ENCODE measurements at regions not wholly inside any gene's neighbourhood (a gene's known extent, or its start where the extent isn't known, plus 50 kb on each side); places are given as distances from the start of the nearest gene placed in this dataset.

DNA sequence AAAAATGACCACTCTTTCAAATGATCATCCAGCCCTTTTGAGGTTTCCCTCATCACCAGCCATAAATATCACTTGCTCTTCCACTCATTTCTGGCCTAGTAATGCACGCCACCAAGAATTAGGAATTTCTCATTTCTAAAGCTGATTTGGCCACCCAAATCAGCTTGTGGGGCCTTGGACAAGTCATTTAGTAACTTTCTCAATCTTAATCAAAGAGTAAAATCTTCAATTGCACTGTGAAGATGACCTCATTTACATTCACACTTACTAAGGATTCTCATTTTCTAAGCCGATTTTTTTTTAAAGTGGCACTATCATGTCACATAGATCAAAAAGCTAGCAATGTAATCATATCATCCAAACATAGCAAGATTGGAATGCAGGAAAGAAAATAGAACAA is 150.0 kb upstream of the HHIP start:
- no peak for TF ChIP-seq ARNTL (CRISPR knock-in tag; IDR thresholded peaks at IDR 0.05; ENCODE audit: borderline replicate concordance, low read depth)
- TF ChIP-seq, protein P1, sequence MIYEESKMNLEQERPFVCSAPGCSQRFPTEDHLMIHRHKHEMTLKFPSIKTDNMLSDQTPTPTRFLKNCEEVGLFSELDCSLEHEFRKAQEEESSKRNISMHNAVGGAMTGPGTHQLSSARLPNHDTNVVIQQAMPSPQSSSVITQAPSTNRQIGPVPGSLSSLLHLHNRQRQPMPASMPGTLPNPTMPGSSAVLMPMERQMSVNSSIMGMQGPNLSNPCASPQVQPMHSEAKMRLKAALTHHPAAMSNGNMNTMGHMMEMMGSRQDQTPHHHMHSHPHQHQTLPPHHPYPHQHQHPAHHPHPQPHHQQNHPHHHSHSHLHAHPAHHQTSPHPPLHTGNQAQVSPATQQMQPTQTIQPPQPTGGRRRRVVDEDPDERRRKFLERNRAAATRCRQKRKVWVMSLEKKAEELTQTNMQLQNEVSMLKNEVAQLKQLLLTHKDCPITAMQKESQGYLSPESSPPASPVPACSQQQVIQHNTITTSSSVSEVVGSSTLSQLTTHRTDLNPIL (CRISPR knock-in tag; IDR thresholded peaks at IDR 0.05; ENCODE audit: low read depth) = no peak
- TF ChIP-seq CSDC2 (CRISPR knock-in tag; IDR thresholded peaks at IDR 0.05) = no peak
- TF ChIP-seq SNAI2 (CRISPR knock-in tag; IDR thresholded peaks at IDR 0.05) = no peak
- TF ChIP-seq RARB (CRISPR knock-in tag; IDR thresholded peaks at IDR 0.05) = no peak
- no peak for TF ChIP-seq ZNF565 (CRISPR knock-in tag; conservative IDR thresholded peaks at IDR 0.05; ENCODE audit: low read depth)
- TF ChIP-seq, protein P2, sequence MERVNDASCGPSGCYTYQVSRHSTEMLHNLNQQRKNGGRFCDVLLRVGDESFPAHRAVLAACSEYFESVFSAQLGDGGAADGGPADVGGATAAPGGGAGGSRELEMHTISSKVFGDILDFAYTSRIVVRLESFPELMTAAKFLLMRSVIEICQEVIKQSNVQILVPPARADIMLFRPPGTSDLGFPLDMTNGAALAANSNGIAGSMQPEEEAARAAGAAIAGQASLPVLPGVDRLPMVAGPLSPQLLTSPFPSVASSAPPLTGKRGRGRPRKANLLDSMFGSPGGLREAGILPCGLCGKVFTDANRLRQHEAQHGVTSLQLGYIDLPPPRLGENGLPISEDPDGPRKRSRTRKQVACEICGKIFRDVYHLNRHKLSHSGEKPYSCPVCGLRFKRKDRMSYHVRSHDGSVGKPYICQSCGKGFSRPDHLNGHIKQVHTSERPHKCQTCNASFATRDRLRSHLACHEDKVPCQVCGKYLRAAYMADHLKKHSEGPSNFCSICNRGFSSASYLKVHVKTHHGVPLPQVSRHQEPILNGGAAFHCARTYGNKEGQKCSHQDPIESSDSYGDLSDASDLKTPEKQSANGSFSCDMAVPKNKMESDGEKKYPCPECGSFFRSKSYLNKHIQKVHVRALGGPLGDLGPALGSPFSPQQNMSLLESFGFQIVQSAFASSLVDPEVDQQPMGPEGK (CRISPR knock-in tag; IDR thresholded peaks at IDR 0.05; ENCODE audit: borderline replicate concordance) = no peak
- no peak for TF ChIP-seq ZFP3 (CRISPR knock-in tag; IDR thresholded peaks at IDR 0.05)
- no peak for TF ChIP-seq TOX (CRISPR knock-in tag; IDR thresholded peaks at IDR 0.05; ENCODE audit: borderline replicate concordance)
- no peak for TF ChIP-seq ZNF70 (CRISPR knock-in tag; IDR thresholded peaks at IDR 0.05)
- no peak for TF ChIP-seq ZC3H10 (CRISPR knock-in tag; IDR thresholded peaks at IDR 0.05)
- TF ChIP-seq ZFP30 (CRISPR knock-in tag; IDR thresholded peaks at IDR 0.05) = no peak
- TF ChIP-seq, protein P3, sequence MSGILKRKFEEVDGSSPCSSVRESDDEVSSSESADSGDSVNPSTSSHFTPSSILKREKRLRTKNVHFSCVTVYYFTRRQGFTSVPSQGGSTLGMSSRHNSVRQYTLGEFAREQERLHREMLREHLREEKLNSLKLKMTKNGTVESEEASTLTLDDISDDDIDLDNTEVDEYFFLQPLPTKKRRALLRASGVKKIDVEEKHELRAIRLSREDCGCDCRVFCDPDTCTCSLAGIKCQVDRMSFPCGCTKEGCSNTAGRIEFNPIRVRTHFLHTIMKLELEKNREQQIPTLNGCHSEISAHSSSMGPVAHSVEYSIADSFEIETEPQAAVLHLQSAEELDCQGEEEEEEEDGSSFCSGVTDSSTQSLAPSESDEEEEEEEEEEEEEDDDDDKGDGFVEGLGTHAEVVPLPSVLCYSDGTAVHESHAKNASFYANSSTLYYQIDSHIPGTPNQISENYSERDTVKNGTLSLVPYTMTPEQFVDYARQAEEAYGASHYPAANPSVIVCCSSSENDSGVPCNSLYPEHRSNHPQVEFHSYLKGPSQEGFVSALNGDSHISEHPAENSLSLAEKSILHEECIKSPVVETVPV (CRISPR knock-in tag; IDR thresholded peaks at IDR 0.05) = no peak
- no peak for TF ChIP-seq TCF4 (CRISPR knock-in tag; IDR thresholded peaks at IDR 0.05; ENCODE audit: borderline replicate concordance)
- TF ChIP-seq, protein P4, sequence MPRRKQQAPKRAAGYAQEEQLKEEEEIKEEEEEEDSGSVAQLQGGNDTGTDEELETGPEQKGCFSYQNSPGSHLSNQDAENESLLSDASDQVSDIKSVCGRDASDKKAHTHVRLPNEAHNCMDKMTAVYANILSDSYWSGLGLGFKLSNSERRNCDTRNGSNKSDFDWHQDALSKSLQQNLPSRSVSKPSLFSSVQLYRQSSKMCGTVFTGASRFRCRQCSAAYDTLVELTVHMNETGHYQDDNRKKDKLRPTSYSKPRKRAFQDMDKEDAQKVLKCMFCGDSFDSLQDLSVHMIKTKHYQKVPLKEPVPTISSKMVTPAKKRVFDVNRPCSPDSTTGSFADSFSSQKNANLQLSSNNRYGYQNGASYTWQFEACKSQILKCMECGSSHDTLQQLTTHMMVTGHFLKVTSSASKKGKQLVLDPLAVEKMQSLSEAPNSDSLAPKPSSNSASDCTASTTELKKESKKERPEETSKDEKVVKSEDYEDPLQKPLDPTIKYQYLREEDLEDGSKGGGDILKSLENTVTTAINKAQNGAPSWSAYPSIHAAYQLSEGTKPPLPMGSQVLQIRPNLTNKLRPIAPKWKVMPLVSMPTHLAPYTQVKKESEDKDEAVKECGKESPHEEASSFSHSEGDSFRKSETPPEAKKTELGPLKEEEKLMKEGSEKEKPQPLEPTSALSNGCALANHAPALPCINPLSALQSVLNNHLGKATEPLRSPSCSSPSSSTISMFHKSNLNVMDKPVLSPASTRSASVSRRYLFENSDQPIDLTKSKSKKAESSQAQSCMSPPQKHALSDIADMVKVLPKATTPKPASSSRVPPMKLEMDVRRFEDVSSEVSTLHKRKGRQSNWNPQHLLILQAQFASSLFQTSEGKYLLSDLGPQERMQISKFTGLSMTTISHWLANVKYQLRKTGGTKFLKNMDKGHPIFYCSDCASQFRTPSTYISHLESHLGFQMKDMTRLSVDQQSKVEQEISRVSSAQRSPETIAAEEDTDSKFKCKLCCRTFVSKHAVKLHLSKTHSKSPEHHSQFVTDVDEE (CRISPR knock-in tag; IDR thresholded peaks at IDR 0.05) = no peak
- no peak for TF ChIP-seq ZNF8 (CRISPR knock-in tag; IDR thresholded peaks at IDR 0.05)
- TF ChIP-seq, protein P5, sequence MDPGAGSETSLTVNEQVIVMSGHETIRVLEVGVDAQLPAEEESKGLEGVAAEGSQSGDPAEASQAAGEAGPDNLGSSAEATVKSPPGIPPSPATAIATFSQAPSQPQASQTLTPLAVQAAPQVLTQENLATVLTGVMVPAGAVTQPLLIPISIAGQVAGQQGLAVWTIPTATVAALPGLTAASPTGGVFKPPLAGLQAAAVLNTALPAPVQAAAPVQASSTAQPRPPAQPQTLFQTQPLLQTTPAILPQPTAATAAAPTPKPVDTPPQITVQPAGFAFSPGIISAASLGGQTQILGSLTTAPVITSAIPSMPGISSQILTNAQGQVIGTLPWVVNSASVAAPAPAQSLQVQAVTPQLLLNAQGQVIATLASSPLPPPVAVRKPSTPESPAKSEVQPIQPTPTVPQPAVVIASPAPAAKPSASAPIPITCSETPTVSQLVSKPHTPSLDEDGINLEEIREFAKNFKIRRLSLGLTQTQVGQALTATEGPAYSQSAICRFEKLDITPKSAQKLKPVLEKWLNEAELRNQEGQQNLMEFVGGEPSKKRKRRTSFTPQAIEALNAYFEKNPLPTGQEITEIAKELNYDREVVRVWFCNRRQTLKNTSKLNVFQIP (CRISPR knock-in tag; IDR thresholded peaks at IDR 0.05; ENCODE audit: borderline replicate concordance, low read depth) = no peak
- ATAC-seq = no peak

DNA sequence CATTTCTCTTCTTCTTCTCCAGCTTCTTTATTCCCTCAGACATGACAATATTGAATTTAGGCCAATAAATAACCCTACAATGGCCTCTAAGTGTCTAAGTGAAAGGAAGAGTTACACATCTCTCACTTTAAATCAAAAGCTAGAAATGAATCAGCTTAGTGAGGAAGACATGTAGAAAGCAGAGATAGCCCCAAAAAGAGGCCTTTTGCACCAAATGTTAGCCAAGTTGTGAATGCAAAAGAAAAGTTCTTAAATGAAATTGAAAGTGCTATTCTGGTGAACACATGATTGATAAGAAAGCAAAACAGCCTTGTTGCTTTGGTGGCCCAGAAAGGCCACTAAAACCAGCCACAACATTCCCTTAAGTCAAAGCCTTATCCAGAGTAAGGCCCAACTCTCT is 146.2 kb upstream of the HHIP start:
- no peak for ATAC-seq
- TF ChIP-seq ESRRG (CRISPR knock-in tag; IDR thresholded peaks at IDR 0.05) (no peak), PPARA (CRISPR knock-in tag; IDR thresholded peaks at IDR 0.05; ENCODE audit: borderline replicate concordance) (no peak), RARB (CRISPR knock-in tag; IDR thresholded peaks at IDR 0.05) (no peak), ZNF565 (CRISPR knock-in tag; conservative IDR thresholded peaks at IDR 0.05; ENCODE audit: low read depth) (no peak), ZC3H10 (CRISPR knock-in tag; IDR thresholded peaks at IDR 0.05) (no peak), ZFP30 (CRISPR knock-in tag; IDR thresholded peaks at IDR 0.05) (no peak), ARNTL (CRISPR knock-in tag; IDR thresholded peaks at IDR 0.05; ENCODE audit: borderline replicate concordance, low read depth) (no peak), TOX (CRISPR knock-in tag; IDR thresholded peaks at IDR 0.05; ENCODE audit: borderline replicate concordance) (no peak)
- TF ChIP-seq, protein P2 (CRISPR knock-in tag; IDR thresholded peaks at IDR 0.05; ENCODE audit: borderline replicate concordance) = no peak
- TF ChIP-seq, protein P5 (CRISPR knock-in tag; IDR thresholded peaks at IDR 0.05; ENCODE audit: borderline replicate concordance, low read depth) = no peak
- TF ChIP-seq, protein P3 (CRISPR knock-in tag; IDR thresholded peaks at IDR 0.05) = no peak
